Astrocyte of the cerebellum (primary cell): ENCODE measurements at regions not wholly inside any gene's neighbourhood (a gene's known extent, or its start where the extent isn't known, plus 50 kb on each side); places are given as distances from the start of the nearest gene placed in this dataset.
"Not testable (repeated sequence)": the region's sequence is repeated elsewhere in the genome, so short reads cannot be mapped to it uniquely, and the experiment has no call there.

Experiments
- DNase-seq: peaks from one replicate; pipeline ENCODE4 v3.0.0-alpha.2; 2011; ENCODE audit warnings: low read depth
- H3K4me3 ChIP-seq: 2 replicates; pipeline ENCODE4 v1.5.1; 2011; ENCODE audit warnings: mild to moderate bottlenecking, low read depth, low read length, moderate library complexity
- in situ Hi-C: cut with HindIII; loops from 2 replicates; pipeline ENCODE4 v1.10.0; 2017; ENCODE audit warnings: low sequenced_read_pairs
- TF ChIP-seq, protein P1 (sequence below): IDR thresholded peaks from 2 replicates; pipeline ENCODE4 v1.5.1; 2012; ENCODE audit warnings: low read length, low read depth, moderate library complexity, mild to moderate bottlenecking; ENCODE audit errors: missing control alignments

GRCh38 chr14:83977583-83977982 is 1552.4 kb upstream of the FLRT2 start:
- H3K4me3 ChIP-seq, result no peak overlapping the region
- no peak for DNase-seq
- TF ChIP-seq, protein P1, sequence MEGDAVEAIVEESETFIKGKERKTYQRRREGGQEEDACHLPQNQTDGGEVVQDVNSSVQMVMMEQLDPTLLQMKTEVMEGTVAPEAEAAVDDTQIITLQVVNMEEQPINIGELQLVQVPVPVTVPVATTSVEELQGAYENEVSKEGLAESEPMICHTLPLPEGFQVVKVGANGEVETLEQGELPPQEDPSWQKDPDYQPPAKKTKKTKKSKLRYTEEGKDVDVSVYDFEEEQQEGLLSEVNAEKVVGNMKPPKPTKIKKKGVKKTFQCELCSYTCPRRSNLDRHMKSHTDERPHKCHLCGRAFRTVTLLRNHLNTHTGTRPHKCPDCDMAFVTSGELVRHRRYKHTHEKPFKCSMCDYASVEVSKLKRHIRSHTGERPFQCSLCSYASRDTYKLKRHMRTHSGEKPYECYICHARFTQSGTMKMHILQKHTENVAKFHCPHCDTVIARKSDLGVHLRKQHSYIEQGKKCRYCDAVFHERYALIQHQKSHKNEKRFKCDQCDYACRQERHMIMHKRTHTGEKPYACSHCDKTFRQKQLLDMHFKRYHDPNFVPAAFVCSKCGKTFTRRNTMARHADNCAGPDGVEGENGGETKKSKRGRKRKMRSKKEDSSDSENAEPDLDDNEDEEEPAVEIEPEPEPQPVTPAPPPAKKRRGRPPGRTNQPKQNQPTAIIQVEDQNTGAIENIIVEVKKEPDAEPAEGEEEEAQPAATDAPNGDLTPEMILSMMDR, result no peak
- in situ Hi-C loops, result no loop called here

DNA sequence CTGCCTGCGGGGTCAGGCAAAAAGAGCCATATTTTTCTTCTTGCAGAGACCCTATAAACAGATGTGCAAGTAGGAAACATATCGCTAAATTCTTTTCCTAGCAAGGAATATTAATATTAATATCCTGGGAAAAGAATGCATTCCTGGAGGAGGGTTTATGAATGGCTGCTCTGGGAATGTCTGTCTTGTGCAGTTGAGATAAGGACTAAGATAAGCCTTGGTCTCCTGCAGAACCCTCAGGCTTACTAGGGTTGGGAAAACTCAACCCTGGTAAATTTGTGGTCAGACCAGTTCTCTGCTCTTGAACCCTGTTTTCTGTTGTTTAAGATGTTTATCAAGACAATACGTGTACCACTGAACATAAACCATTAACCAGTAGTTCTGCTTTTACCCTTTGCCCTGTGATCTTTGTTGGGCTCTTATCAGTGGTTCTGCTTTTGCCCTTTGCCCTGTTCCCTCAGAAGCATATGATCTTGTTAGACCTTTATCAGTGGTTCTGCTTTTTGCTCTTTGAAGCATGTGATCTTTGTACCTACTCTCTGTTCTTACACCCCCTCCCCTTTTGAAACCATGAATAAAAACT is 1548.2 kb upstream of the FLRT2 start:
- in situ Hi-C loops, DNase-seq, H3K4me3 ChIP-seq: not testable (repeated sequence)

- in situ Hi-C loops, result no loop called here
- TF ChIP-seq, protein P1, result no peak
- no peak for DNase-seq
- no peak overlapping the region for H3K4me3 ChIP-seq
Measured at GRCh38 chr14:83988275-83988674, 1541.7 kb upstream of the FLRT2 start.

GRCh38 chr14:83991666-83992065 is 1538.3 kb upstream of the FLRT2 start:
- in situ Hi-C loops, result no loop called here
- DNase-seq, result no peak
- TF ChIP-seq, protein P1, result no peak
- no peak overlapping the region for H3K4me3 ChIP-seq

DNA sequence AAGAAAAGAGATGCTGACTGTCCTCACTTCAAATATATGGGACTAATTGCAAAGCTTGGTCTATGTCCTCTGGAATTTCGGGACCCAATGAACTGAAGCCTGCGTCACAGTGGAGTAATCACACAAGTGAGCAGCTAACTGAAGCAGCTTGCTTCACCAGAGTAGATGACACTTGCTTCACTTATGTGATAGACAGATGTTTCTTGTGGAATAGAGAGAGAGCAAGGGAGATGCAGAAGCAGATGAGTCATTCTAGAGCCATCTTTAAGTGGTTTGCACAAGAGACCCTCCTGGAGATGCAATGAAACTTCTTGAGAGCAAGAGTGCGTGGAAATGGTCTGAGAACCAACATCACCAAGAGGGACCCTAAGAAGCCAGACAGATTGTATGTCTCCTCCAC is 1537.1 kb upstream of the FLRT2 start:
- TF ChIP-seq, protein P1, result no peak
- H3K4me3 ChIP-seq, result no peak overlapping the region
- no peak for DNase-seq
- in situ Hi-C loops, result no loop called here

GRCh38 chr14:83993545-83993944 is 1536.4 kb upstream of the FLRT2 start:
- in situ Hi-C loops, result no loop called here
- no peak for DNase-seq
- no peak overlapping the region for H3K4me3 ChIP-seq
- TF ChIP-seq, protein P1, result no peak

GRCh38 chr14:83994020-83994419 is 1535.9 kb upstream of the FLRT2 start:
- DNase-seq, result no peak
- TF ChIP-seq, protein P1, result no peak
- in situ Hi-C loops, result no loop called here
- no peak overlapping the region for H3K4me3 ChIP-seq
